Neutrophil (primary cell): ENCODE measurements at regions not wholly inside any gene's neighbourhood (a gene's known extent, or its start where the extent isn't known, plus 50 kb on each side); places are given as distances from the start of the nearest gene placed in this dataset.

ENCODE experiments used
- H3K27ac ChIP-seq: fragments of 200-600 bp; sonication (generic); 2 replicates; pipeline ENCODE4 v1.5.1; 2016; ENCODE audit warnings: mild to moderate bottlenecking, moderate library complexity
- H3K27me3 ChIP-seq: fragments of 200-600 bp; sonication (generic); 2 replicates; pipeline ENCODE4 v1.6.0; 2016; ENCODE audit warnings: mild to moderate bottlenecking
- H3K36me3 ChIP-seq: fragments of 200-600 bp; sonication (generic); 2 replicates; pipeline ENCODE4 v1.5.1; 2017
- H3K4me1 ChIP-seq, 2 experiments: fragments of 200-600 bp in 1 of 2; sonication (generic) in 1 of 2; 1 replicate in 1 of 2; 2 replicates in 1 of 2; pipeline versions ENCODE4 v1.5.1 to v1.6.1; 2013 to 2016; ENCODE audit warnings: low read depth in 1 of 2, low read length in 1 of 2, mild to moderate bottlenecking in 1 of 2, moderate library complexity in 1 of 2; ENCODE audit not compliant: control insufficient read depth in 1 of 2, insufficient read depth in 1 of 2
- H3K4me3 ChIP-seq, 2 experiments: fragments of 200-600 bp in 1 of 2; sonication (generic) in 1 of 2; 1 replicate in 1 of 2; 2 replicates in 1 of 2; pipeline ENCODE4 v1.5.1; 2013 to 2016; ENCODE audit warnings: low read depth in 1 of 2, low read length in 1 of 2, mild to moderate bottlenecking in 1 of 2, moderate library complexity in 1 of 2
- H3K9me3 ChIP-seq: fragments of 200-600 bp; sonication (generic); 2 replicates; pipeline ENCODE4 v1.5.1; 2016
- TF ChIP-seq, protein P1 (sequence below): fragments of 200-600 bp; sonication (generic); IDR thresholded peaks from 2 replicates; pipeline ENCODE4 v1.5.1; 2016; ENCODE audit warnings: antibody characterized with exemption

DNA sequence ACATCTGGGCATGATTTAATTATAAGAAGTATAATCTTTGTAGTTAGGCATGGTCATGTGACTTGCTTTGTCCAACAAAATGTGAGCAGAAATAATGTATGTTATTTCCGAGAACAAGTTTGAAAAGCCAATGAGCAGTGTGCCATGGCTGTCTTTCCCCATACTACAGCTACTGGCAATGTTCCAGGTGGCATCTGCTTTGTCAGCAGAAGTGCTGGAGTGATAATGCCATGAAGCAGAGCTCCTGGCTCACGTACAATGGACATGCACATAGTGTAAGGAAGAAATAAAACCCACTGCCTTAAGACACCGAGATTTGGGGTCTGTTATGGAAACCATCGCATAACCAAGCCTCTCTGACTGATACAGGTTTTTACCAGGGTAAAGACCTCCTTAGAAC, 212.6 kb upstream of the RASGEF1B start:
- H3K4me3 ChIP-seq = no peak overlapping the region
- H3K4me1 ChIP-seq = no peaks in the 10 kb centered on the region
- no peaks in the 10 kb centered on the region for H3K27me3 ChIP-seq
- H3K9me3 ChIP-seq = no peaks in the 10 kb centered on the region
- H3K36me3 ChIP-seq = no peaks in the 10 kb centered on the region
- TF ChIP-seq, protein P1, sequence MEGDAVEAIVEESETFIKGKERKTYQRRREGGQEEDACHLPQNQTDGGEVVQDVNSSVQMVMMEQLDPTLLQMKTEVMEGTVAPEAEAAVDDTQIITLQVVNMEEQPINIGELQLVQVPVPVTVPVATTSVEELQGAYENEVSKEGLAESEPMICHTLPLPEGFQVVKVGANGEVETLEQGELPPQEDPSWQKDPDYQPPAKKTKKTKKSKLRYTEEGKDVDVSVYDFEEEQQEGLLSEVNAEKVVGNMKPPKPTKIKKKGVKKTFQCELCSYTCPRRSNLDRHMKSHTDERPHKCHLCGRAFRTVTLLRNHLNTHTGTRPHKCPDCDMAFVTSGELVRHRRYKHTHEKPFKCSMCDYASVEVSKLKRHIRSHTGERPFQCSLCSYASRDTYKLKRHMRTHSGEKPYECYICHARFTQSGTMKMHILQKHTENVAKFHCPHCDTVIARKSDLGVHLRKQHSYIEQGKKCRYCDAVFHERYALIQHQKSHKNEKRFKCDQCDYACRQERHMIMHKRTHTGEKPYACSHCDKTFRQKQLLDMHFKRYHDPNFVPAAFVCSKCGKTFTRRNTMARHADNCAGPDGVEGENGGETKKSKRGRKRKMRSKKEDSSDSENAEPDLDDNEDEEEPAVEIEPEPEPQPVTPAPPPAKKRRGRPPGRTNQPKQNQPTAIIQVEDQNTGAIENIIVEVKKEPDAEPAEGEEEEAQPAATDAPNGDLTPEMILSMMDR = no peak
- no peak overlapping the region for H3K27ac ChIP-seq

DNA sequence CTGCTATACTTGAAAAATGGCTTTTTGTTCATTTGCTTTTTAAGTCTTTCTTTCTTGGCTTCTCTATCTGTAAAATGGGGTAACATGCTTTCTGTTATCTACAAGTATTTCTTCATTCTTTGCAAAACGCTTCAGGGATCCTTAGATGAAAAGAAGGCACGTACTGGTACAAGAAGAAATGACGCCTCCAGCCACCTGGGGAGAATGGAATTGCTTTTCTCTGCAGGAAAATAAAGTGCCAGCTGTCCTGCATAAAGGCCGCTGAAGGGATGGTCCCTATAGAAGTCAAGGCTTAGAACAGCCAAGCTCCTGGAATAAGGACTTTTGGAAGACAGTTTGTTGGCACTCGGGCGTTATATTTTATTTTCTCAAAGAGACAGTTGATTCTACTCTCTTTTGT, 210.8 kb upstream of the RASGEF1B start:
- Histone ChIP-seq H3K9me3 (no peaks in the 10 kb centered on the region), H3K27ac (no peak overlapping the region), H3K27me3 (no peaks in the 10 kb centered on the region), H3K4me1 (no peaks in the 10 kb centered on the region), H3K4me3 (no peak overlapping the region), H3K36me3 (no peaks in the 10 kb centered on the region)
- TF ChIP-seq, protein P1 = no peak

DNA sequence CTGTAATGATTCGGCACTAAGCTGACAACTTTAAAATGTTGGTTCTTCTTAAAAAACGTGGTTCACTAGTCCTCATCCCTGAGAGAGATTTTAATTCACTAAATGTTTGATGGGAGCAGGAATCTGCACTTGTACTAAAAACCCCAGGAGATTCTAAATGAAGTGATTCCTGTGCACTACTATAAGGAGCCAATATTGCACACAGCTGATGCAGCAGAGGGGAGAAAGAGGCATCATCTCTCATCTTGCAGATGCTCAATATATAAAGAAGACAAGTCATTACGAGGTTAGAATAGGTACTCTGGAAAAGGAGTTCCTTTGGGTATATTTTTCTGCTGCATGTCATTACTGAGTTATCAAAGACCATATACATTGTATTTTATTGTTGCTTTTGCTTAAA, 207.6 kb upstream of the RASGEF1B start:
- no peaks in the 10 kb centered on the region for H3K36me3 ChIP-seq
- TF ChIP-seq, protein P1 = no peak
- H3K27ac ChIP-seq = no peak overlapping the region
- H3K4me3 ChIP-seq = no peak overlapping the region
- no peaks in the 10 kb centered on the region for H3K9me3 ChIP-seq
- H3K27me3 ChIP-seq = no peaks in the 10 kb centered on the region
- H3K4me1 ChIP-seq = no peaks in the 10 kb centered on the region

DNA sequence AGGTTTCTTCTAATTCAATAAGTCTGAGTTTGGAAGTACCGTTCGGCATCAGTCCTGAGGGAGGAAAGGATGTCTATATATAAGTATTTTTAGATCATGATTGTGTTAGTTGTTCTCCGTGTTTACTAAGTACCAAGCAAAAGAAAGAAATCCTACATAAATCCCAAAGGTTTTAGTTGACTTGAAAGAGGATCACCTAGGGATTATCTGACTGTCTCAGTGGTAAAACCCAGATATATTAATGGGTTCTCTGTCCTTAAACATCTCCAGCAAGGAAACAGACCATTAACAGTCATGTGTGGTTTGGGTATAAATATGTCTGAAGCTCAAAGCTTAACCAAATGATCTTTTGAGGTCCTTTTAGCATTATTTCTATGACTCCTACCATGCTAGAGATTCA, 207.1 kb upstream of the RASGEF1B start:
- Histone ChIP-seq H3K36me3 (no peaks in the 10 kb centered on the region), H3K27ac (no peak overlapping the region), H3K27me3 (no peaks in the 10 kb centered on the region), H3K4me3 (no peak overlapping the region), H3K4me1 (no peaks in the 10 kb centered on the region), H3K9me3 (no peaks in the 10 kb centered on the region)
- TF ChIP-seq, protein P1 = no peak

DNA sequence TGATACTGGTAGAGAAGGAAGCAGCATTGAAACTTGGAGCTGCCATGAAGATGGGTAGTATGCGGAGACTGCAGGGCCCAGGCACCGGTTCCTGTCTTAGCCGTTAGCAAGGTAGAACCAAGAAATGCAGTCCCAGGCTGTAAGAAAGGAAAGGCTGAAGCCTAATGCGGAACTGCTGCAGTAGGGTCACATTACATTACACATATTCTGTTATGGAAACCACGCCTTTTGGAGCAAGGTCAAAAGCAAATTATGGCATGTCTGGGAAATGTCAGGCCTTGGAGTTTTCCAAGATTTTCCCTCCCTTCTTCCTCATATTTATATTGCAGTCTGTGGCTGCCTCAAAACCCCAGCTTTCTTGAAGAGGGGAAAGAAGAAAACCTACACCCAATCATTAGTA, 204.8 kb upstream of the RASGEF1B start:
- H3K4me1 ChIP-seq = no peaks in the 10 kb centered on the region
- H3K4me3 ChIP-seq = no peak overlapping the region
- no peak overlapping the region for H3K27ac ChIP-seq
- TF ChIP-seq, protein P1 = no peak
- H3K36me3 ChIP-seq = no peaks in the 10 kb centered on the region
- H3K27me3 ChIP-seq = no peaks in the 10 kb centered on the region
- no peaks in the 10 kb centered on the region for H3K9me3 ChIP-seq

DNA sequence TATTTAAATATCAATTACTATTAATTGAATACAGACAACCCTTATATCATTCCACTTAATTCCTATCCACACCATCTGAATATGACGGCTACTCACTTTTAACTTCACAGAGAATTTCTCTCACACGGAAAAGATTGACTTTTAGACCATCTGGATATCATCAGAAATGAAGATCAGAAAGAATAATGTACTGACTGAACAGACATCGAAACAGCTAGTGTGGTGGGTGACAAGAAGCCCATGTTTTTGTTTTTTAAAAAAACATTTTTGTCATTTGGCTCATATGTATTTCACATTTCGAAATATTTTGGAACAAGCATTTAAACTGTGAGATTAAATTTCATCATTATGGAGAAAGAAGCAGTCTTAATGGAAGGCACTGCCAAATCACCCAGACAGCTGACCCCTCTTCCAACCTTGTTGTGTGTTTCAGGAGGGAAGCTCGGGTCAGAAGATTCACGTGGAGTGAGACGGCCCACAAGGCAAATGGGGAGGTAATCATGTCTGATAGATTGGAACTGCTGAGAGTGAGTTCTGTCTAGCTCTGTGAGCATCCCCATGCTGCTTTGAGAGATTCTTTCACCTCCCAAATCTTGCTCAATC, 204.2 kb upstream of the RASGEF1B start:
- Histone ChIP-seq H3K36me3 (no peaks in the 10 kb centered on the region), H3K27ac (no peak overlapping the region), H3K9me3 (no peaks in the 10 kb centered on the region), H3K27me3 (no peaks in the 10 kb centered on the region), H3K4me3 (no peak overlapping the region), H3K4me1 (no peaks in the 10 kb centered on the region)
- TF ChIP-seq, protein P1 = no peak
